Uterus (tissue), 3 donors: ENCODE measurements at regions not wholly inside any gene's neighbourhood (a gene's known extent, or its start where the extent isn't known, plus 50 kb on each side); places are given as distances from the start of the nearest gene placed in this dataset.

Experiments
- DNase-seq, 2 donors: peaks; one replicate each; pipeline ENCODE4 v3.0.0-alpha.2; 2019 to 2020
- H3K27ac ChIP-seq, 2 donors: fragments of 200-600 bp; sonication (generic); 1 replicate in 1 of 2; 2 replicates in 1 of 2; pipeline ENCODE4 v1.5.1; 2016 to 2018
- H3K27me3 ChIP-seq, 2 donors: fragments of 200-600 bp; sonication (generic); one replicate each; pipeline ENCODE4 v1.5.1; 2018 to 2019; ENCODE audit warnings: control low read depth in 1 of 2
- H3K36me3 ChIP-seq, 2 donors: fragments of 200-600 bp; sonication (generic); one replicate each; pipeline ENCODE4 v1.5.1; 2019; ENCODE audit warnings: control low read depth in 1 of 2
- H3K4me1 ChIP-seq, 2 donors: fragments of 200-600 bp; sonication (generic); one replicate each; pipeline ENCODE4 v1.5.1; 2018 to 2019; ENCODE audit warnings: control low read depth in 1 of 2
- H3K4me3 ChIP-seq, 2 donors: fragments of 200-600 bp; sonication (generic); 1 replicate in 1 of 2; 2 replicates in 1 of 2; pipeline ENCODE4 v1.5.1; 2018 to 2019; ENCODE audit warnings: mild to moderate bottlenecking in 1 of 2
- H3K9me3 ChIP-seq, 2 donors: fragments of 200-600 bp; sonication (generic); one replicate each; pipeline ENCODE4 v1.5.1; 2019; ENCODE audit warnings: control low read depth in 1 of 2
- CTCF ChIP-seq, 4 experiments: fragments of 200-600 bp in 2 of 4; fragments of 450-650 bp in 2 of 4; sonication (generic) in 2 of 4; IDR thresholded peaks; one replicate each; pipeline ENCODE4 v1.5.1; 2016 to 2019; ENCODE audit warnings: antibody characterized with exemption in 4 of 4, mild to moderate bottlenecking in 2 of 4, moderate library complexity in 1 of 4
- POLR2A ChIP-seq, 2 donors: fragments of 450-650 bp; IDR thresholded peaks; one replicate each; pipeline ENCODE4 v1.6.1; 2016; ENCODE audit warnings: antibody characterized with exemption in 2 of 2, mild to moderate bottlenecking in 1 of 2, moderate library complexity in 1 of 2
- intact Hi-C: fragments of 100-400 bp; cut with DNase I; formaldehyde crosslinking; loops from one replicate; pipeline ENCODE4 v1.15.1; 2023; ENCODE audit warnings: low total_unique reads
- donor health status: DM: yes; HTN: yes; CAD: no.

GRCh38 chr6:122075917-122076316 is 323.5 kb upstream of the HSF2 start:
- no peak for DNase-seq
- no peak overlapping the region for H3K27ac ChIP-seq
- H3K9me3 ChIP-seq: no peaks in the 10 kb centered on the region
- H3K27me3 ChIP-seq: no peaks in the 10 kb centered on the region
- TF ChIP-seq POLR2A (IDR thresholded peaks at IDR 0.05) (no peak), CTCF (IDR thresholded peaks at IDR 0.05) (no peak)
- H3K4me3 ChIP-seq: no peak overlapping the region
- H3K4me1 ChIP-seq: no peaks in the 10 kb centered on the region
- H3K36me3 ChIP-seq: no peaks in the 10 kb centered on the region
- intact Hi-C loops: no loop called here

- no peaks in the 10 kb centered on the region for H3K4me1 ChIP-seq
- H3K4me3 ChIP-seq: no peak overlapping the region
- no peaks in the 10 kb centered on the region for H3K27me3 ChIP-seq
- no peaks in the 10 kb centered on the region for H3K36me3 ChIP-seq
- no peak for DNase-seq
- no peaks in the 10 kb centered on the region for H3K9me3 ChIP-seq
- no peak overlapping the region for H3K27ac ChIP-seq
- TF ChIP-seq CTCF (IDR thresholded peaks at IDR 0.05) (no peak), POLR2A (IDR thresholded peaks at IDR 0.05) (no peak)
- intact Hi-C loops: no loop called here
These were observed 321.8 kb upstream of the HSF2 start for GRCh38 chr6:122077603-122078002.

- Histone ChIP-seq H3K9me3 (no peaks in the 10 kb centered on the region), H3K27ac (no peak overlapping the region), H3K4me3 (no peak overlapping the region), H3K27me3 (no peaks in the 10 kb centered on the region), H3K4me1 (no peaks in the 10 kb centered on the region), H3K36me3 (no peaks in the 10 kb centered on the region)
- intact Hi-C loops: no loop called here
- TF ChIP-seq POLR2A (IDR thresholded peaks at IDR 0.05) (no peak), CTCF (IDR thresholded peaks at IDR 0.05) (no peak)
- no peak for DNase-seq
These were observed 321.0 kb upstream of the HSF2 start for GRCh38 chr6:122078481-122078880.

GRCh38 chr6:122079916-122080315 is 319.5 kb upstream of the HSF2 start:
- DNase-seq: no peak
- intact Hi-C loops: no loop called here
- TF ChIP-seq POLR2A (IDR thresholded peaks at IDR 0.05) (no peak), CTCF (IDR thresholded peaks at IDR 0.05) (no peak)

GRCh38 chr6:122081921-122082320 is 317.5 kb upstream of the HSF2 start:
- no peak overlapping the region for H3K27ac ChIP-seq
- intact Hi-C loops: no loop called here
- no peak for DNase-seq
- TF ChIP-seq POLR2A (IDR thresholded peaks at IDR 0.05): no peak
- H3K4me3 ChIP-seq: no peak overlapping the region
- no peaks in the 10 kb centered on the region for H3K4me1 ChIP-seq
- no peaks in the 10 kb centered on the region for H3K9me3 ChIP-seq
- no peaks in the 10 kb centered on the region for H3K27me3 ChIP-seq
- no peaks in the 10 kb centered on the region for H3K36me3 ChIP-seq

More at GRCh38 chr6:122079916-122080315, 319.5 kb upstream of the HSF2 start:
- Histone ChIP-seq H3K27ac (no peak overlapping the region), H3K27me3 (no peaks in the 10 kb centered on the region), H3K4me3 (no peak overlapping the region), H3K4me1 (no peaks in the 10 kb centered on the region), H3K9me3 (no peaks in the 10 kb centered on the region), H3K36me3 (no peaks in the 10 kb centered on the region)

- intact Hi-C loops: no loop called here
- no peak for DNase-seq
- Histone ChIP-seq H3K27me3 (no peaks in the 10 kb centered on the region), H3K4me1 (no peaks in the 10 kb centered on the region), H3K36me3 (no peaks in the 10 kb centered on the region), H3K9me3 (no peaks in the 10 kb centered on the region), H3K4me3 (no peak overlapping the region), H3K27ac (no peak overlapping the region)
- TF ChIP-seq POLR2A (IDR thresholded peaks at IDR 0.05): no peak
- TF ChIP-seq CTCF (IDR thresholded peaks at IDR 0.05): no peak
These were observed 317.1 kb upstream of the HSF2 start for GRCh38 chr6:122082370-122082769.
